K562 (cell line): ENCODE measurements at regions not wholly inside any gene's neighbourhood (a gene's known extent, or its start where the extent isn't known, plus 50 kb on each side); places are given as distances from the start of the nearest gene placed in this dataset.
A peak's percentile ranks its signal among the peaks of the same experiment; 100 is the strongest.

ENCODE experiments used
- ATAC-seq: fragments of 200-7000 bp; cut with Tn5 transposase; 3 replicates; pipeline ENCODE4 v1.9.1; 2020; ENCODE audit warnings: moderate library complexity
- BruUV-seq: library from RNA; stranded (reverse); fragments of 400-500 nt; replicated peaks from 2 replicates; lab custom pipeline; 2021; lab: Mats Ljungman, UMichigan
- CTCF ChIA-PET: fragments of 300-600 bp; formaldehyde crosslinking; extraction: SDS; loops from one replicate; lab custom pipeline; 2021; ENCODE audit warnings: low intra/inter-chr PET ratio; lab: Yijun Ruan, JAX
- POLR2A ChIA-PET: fragments of 300-600, 350-650 bp; sonication (Branson Sonifier 250); formaldehyde crosslinking; extraction: SDS; loops from one replicate; lab custom pipeline; 2021; ENCODE audit warnings: antibody characterized with exemption, inconsistent platforms; lab: Yijun Ruan, JAX
- DNase-seq, 4 experiments: peaks; one replicate each; pipeline versions ENCODE4 v3.0.0 to v3.0.0-alpha.2; 2011 to 2018; ENCODE audit warnings: low spot score in 3 of 4, mixed read lengths in 3 of 4; ENCODE audit errors: extremely low read depth in 1 of 4
- FAIRE-seq: peaks from 2 replicates; lab custom pipeline; 2011; peaks lifted over from hg19 to GRCh38; lab: Jason Lieb, UNC
- H2AFZ ChIP-seq: 2 replicates; pipeline ENCODE4 v1.6.0; 2011; ENCODE audit warnings: low read depth, low read length, control low read depth, inconsistent platforms
- H3K27ac ChIP-seq: fragments of 200-600 bp; 3 replicates; pipeline ENCODE4 v1.8.0; 2011; ENCODE audit warnings: low read depth, mild to moderate bottlenecking, control low read depth, inconsistent platforms, low read length, moderate library complexity, mixed read lengths; ENCODE audit errors: extremely low read depth
- H3K27me3 ChIP-seq, 2 experiments: fragments of 300-600 bp in 1 of 2; 2 replicates in 1 of 2; 3 replicates in 1 of 2; pipeline versions ENCODE4 v1.6.0 to v1.8.0; 2011; ENCODE audit warnings: inconsistent platforms in 2 of 2, low read length in 2 of 2, mild to moderate bottlenecking in 1 of 2, mixed read lengths in 1 of 2, moderate library complexity in 1 of 2; ENCODE audit not compliant: control insufficient read depth in 2 of 2, insufficient read depth in 2 of 2
- H3K36me3 ChIP-seq: fragments of 300-600 bp; 3 replicates; pipeline ENCODE4 v1.8.0; 2011; ENCODE audit warnings: mild to moderate bottlenecking, low read length, inconsistent platforms; ENCODE audit not compliant: control insufficient read depth, insufficient read depth
- H3K4me1 ChIP-seq, 2 experiments: fragments of 200-600 bp in 1 of 2; replicated peaks in 1 of 2; 2 replicates in 1 of 2; 3 replicates in 1 of 2; pipeline versions ENCODE4 v1.5.1 to v1.8.0; 2011; ENCODE audit warnings: inconsistent platforms in 2 of 2, low read length in 2 of 2, mild to moderate bottlenecking in 1 of 2, mixed read lengths in 1 of 2, moderate library complexity in 1 of 2; ENCODE audit not compliant: control insufficient read depth in 2 of 2, insufficient read depth in 2 of 2
- H3K4me2 ChIP-seq: 2 replicates; pipeline ENCODE4 v1.6.1; 2011; ENCODE audit warnings: low read length, control low read depth, inconsistent platforms, mixed read lengths; ENCODE audit not compliant: insufficient read depth
- H3K4me3 ChIP-seq: fragments of 200-600 bp; sonication (generic), shearing (Covaris generic); 2 replicates; pipeline ENCODE4 v1.5.1; 2016; ENCODE audit warnings: control low read depth, inconsistent platforms
- H3K79me2 ChIP-seq: fragments of 200-600 bp; 3 replicates; pipeline ENCODE4 v1.8.0; 2011; ENCODE audit warnings: low read length, inconsistent platforms; ENCODE audit not compliant: control insufficient read depth, insufficient read depth
- H3K9ac ChIP-seq, 2 experiments: 2 replicates each; pipeline versions ENCODE4 v1.6.0 to v1.6.1; 2011; ENCODE audit warnings: low read depth in 2 of 2, low read length in 2 of 2, control low read depth in 1 of 2, inconsistent platforms in 1 of 2, mild to moderate bottlenecking in 1 of 2, mixed read lengths in 1 of 2; ENCODE audit not compliant: insufficient read depth in 1 of 2
- H3K9me1 ChIP-seq: one replicate; pipeline ENCODE4 v1.6.0; 2011; ENCODE audit warnings: inconsistent platforms, mild to moderate bottlenecking, low read length, moderate library complexity; ENCODE audit not compliant: control insufficient read depth, insufficient read depth
- H3K9me3 ChIP-seq: replicated peaks from 2 replicates; pipeline ENCODE4 v1.5.1; 2011; ENCODE audit warnings: low read depth, low read length, inconsistent platforms; ENCODE audit not compliant: control insufficient read depth, insufficient read depth
- H4K20me1 ChIP-seq: replicated peaks from 2 replicates; pipeline ENCODE4 v1.6.1; 2011; ENCODE audit warnings: low read length, inconsistent platforms, mixed read lengths; ENCODE audit not compliant: control insufficient read depth, insufficient read depth
- CCAR2 ChIP-seq: fragments of 200-400 bp; formaldehyde crosslinking; IDR thresholded peaks from 2 replicates; pipeline ENCODE4 v1.6.1; 2017; ENCODE audit warnings: mild to moderate bottlenecking, low read depth, low read length
- CHD1 ChIP-seq: fragments of 200-600 bp; sonication (generic); IDR thresholded peaks from one replicate; pipeline ENCODE4 v1.6.1; 2012; ENCODE audit warnings: mild to moderate bottlenecking, moderate library complexity, low read length, inconsistent platforms
- HDAC8 ChIP-seq: fragments of 450-650 bp; IDR thresholded peaks from 2 replicates; pipeline ENCODE4 v1.6.1; 2016; ENCODE audit warnings: mild to moderate bottlenecking, missing genetic modification characterization, moderate library complexity, missing compliant biosample characterization
- NBN ChIP-seq: fragments of 450-650 bp; IDR thresholded peaks from 2 replicates; pipeline ENCODE4 v1.6.1; 2016; ENCODE audit warnings: low read depth, mild to moderate bottlenecking
- NFIC ChIP-seq: fragments of 450-650 bp; IDR thresholded peaks from 2 replicates; pipeline ENCODE4 v1.6.1; 2017; ENCODE audit warnings: mild to moderate bottlenecking, inconsistent platforms
- ZNF551 ChIP-seq: fragments of 250-450 bp; sonication (Bioruptor Pico); IDR thresholded peaks from 2 replicates; pipeline ENCODE4 v1.5.0; 2021; ENCODE audit warnings: mild to moderate bottlenecking, moderate library complexity
- ZNF583 ChIP-seq: fragments of 250-450 bp; sonication (Bioruptor Pico); IDR thresholded peaks from 2 replicates; pipeline ENCODE4 v1.4.0; 2020
- WGBS: fragments of 100-300 bp; shearing (Covaris generic); methylation state at CpG from one replicate; pipeline ENCODE4 v1.1.6; 2016; ENCODE audit warnings: low coverage, mixed read lengths; ENCODE audit not compliant: insufficient coverage; ENCODE audit errors: missing lambda C conversion rate; 5-methylcytosine and 5-hydroxymethylcytosine counted together
- in situ Hi-C: fragments of 300-500 bp; cut with MboI; formaldehyde crosslinking; loops from 4 replicates; pipeline ENCODE4 v1.15.0; 2018; ENCODE audit warnings: inconsistent platforms, mixed read lengths
- intact Hi-C: fragments of 100-400 bp; cut with micrococcal nuclease; formaldehyde crosslinking; loops from 2 replicates; pipeline ENCODE4 v1.14.2; 2022
- TF ChIP-seq, protein P1 (sequence below): fragments of 250-450 bp; sonication (Bioruptor Pico); IDR thresholded peaks from 2 replicates; pipeline ENCODE4 v1.5.0; 2020; ENCODE audit warnings: mild to moderate bottlenecking

GRCh38 chr2:200159829-200160781 is 146.4 kb upstream of the SPATS2L start:
- DNase-seq (no peak), ATAC-seq (no peak), FAIRE-seq (no peak)
- no peaks in the 10 kb centered on the region for H3K79me2 ChIP-seq
- ChIA-PET CTCF (no interaction called here), POLR2A (interaction anchor here (0.7 kb wide), 1 partner anchor 75 kb away, joined by 3 read pairs; no protein-coding TSS in a partner anchor)
- H3K27ac ChIP-seq = no peak overlapping the region
- no TSS peak for BruUV-seq
- no peak overlapping the region for H3K9ac ChIP-seq
- H3K9me1 ChIP-seq = no peaks in the 10 kb centered on the region
- no peak overlapping the region for H3K4me3 ChIP-seq
- no peaks in the 10 kb centered on the region for H3K27me3 ChIP-seq
- WGBS = 43% methylated on average over 9 of the region's 11 CpGs
- in situ Hi-C loops (no loop called here), intact Hi-C loops (no loop called here)
- no peaks in the 10 kb centered on the region for H3K36me3 ChIP-seq
- H3K4me1 ChIP-seq = peaks cover 0 to 7% of the 10 kb centered on the region in 2 experiments; a peak in 1 of 5 replicates
- TF ChIP-seq ZNF583 (CRISPR knock-in tag) (no peak), HDAC8 (tag) (no peak), NBN (no peak), ZNF551 (CRISPR knock-in tag) (no peak), NFIC (peak; percentile 39; the same call in 1 of the 2 replicates), CCAR2 (no peak), CHD1 (no peak)
- TF ChIP-seq, protein P1, sequence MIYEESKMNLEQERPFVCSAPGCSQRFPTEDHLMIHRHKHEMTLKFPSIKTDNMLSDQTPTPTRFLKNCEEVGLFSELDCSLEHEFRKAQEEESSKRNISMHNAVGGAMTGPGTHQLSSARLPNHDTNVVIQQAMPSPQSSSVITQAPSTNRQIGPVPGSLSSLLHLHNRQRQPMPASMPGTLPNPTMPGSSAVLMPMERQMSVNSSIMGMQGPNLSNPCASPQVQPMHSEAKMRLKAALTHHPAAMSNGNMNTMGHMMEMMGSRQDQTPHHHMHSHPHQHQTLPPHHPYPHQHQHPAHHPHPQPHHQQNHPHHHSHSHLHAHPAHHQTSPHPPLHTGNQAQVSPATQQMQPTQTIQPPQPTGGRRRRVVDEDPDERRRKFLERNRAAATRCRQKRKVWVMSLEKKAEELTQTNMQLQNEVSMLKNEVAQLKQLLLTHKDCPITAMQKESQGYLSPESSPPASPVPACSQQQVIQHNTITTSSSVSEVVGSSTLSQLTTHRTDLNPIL (CRISPR knock-in tag) = no peak
- no peaks in the 10 kb centered on the region for H3K9me3 ChIP-seq
- H2AFZ ChIP-seq = no peak overlapping the region
- H4K20me1 ChIP-seq = no peaks in the 10 kb centered on the region
- H3K4me2 ChIP-seq = no peak overlapping the region
